ENCODE measurements at regions not wholly inside any gene's neighbourhood (a gene's known extent, or its start where the extent isn't known, plus 50 kb on each side); places are given as distances from the start of the nearest gene placed in this dataset.

GRCh38 chr15:87416591-87417257, 839.8 kb downstream of the NTRK3 start:
- H3K4me1 Mint-ChIP-seq (ENCODE audit: low read depth, unreplicated experiment) = no peaks in the 10 kb centered on the region
- intact Hi-C loops (cut with micrococcal nuclease; ENCODE audit: unreplicated experiment) = no loop called here
- no peaks in the 10 kb centered on the region for H3K27me3 Mint-ChIP-seq (ENCODE audit: unreplicated experiment)
- no peak for DNase-seq
- H3K36me3 Mint-ChIP-seq (ENCODE audit: insufficient read depth, unreplicated experiment) = no peaks in the 10 kb centered on the region
- CTCF ChIA-PET = no interaction called here
- BruUV-seq (replicated peaks) = no TSS peak
- no peak for TF ChIP-seq CTCF (IDR thresholded peaks at IDR 0.05; ENCODE audit: unreplicated experiment)
- H3K27ac Mint-ChIP-seq (ENCODE audit: unreplicated experiment) = no peak overlapping the region
- peaks cover 7% of the 10 kb centered on the region for H3K9me3 Mint-ChIP-seq (ENCODE audit: low read depth, unreplicated experiment)
- H3K4me3 Mint-ChIP-seq (ENCODE audit: low read depth, unreplicated experiment) = no peak overlapping the region

GRCh38 chr15:87408902-87409301, 847.6 kb downstream of the NTRK3 start:
- TF ChIP-seq CTCF (IDR thresholded peaks at IDR 0.05; ENCODE audit: unreplicated experiment) = no peak
- Mint-ChIP-seq H3K9me3 (ENCODE audit: low read depth, unreplicated experiment) (peaks cover 7% of the 10 kb centered on the region), H3K36me3 (ENCODE audit: insufficient read depth, unreplicated experiment) (no peaks in the 10 kb centered on the region), H3K27me3 (ENCODE audit: unreplicated experiment) (no peaks in the 10 kb centered on the region), H3K4me3 (ENCODE audit: low read depth, unreplicated experiment) (no peak overlapping the region), H3K4me1 (ENCODE audit: low read depth, unreplicated experiment) (no peaks in the 10 kb centered on the region), H3K27ac (ENCODE audit: unreplicated experiment) (no peak overlapping the region)
- intact Hi-C loops (cut with micrococcal nuclease; ENCODE audit: unreplicated experiment) = no loop called here
- no TSS peak for BruUV-seq (replicated peaks)
- CTCF ChIA-PET = no interaction called here
- no peak for DNase-seq

GRCh38 chr15:87403973-87404372, 852.6 kb downstream of the NTRK3 start:
- no peak for DNase-seq
- no peak overlapping the region for H3K27ac Mint-ChIP-seq (ENCODE audit: unreplicated experiment)
- no peaks in the 10 kb centered on the region for H3K4me1 Mint-ChIP-seq (ENCODE audit: low read depth, unreplicated experiment)
- H3K9me3 Mint-ChIP-seq (ENCODE audit: low read depth, unreplicated experiment) = peaks cover 17% of the 10 kb centered on the region
- H3K4me3 Mint-ChIP-seq (ENCODE audit: low read depth, unreplicated experiment) = no peak overlapping the region
- CTCF ChIA-PET = no interaction called here
- BruUV-seq (replicated peaks) = no TSS peak
- no peak for TF ChIP-seq CTCF (IDR thresholded peaks at IDR 0.05; ENCODE audit: unreplicated experiment)
- no peaks in the 10 kb centered on the region for H3K36me3 Mint-ChIP-seq (ENCODE audit: insufficient read depth, unreplicated experiment)
- intact Hi-C loops (cut with micrococcal nuclease; ENCODE audit: unreplicated experiment) = no loop called here
- H3K27me3 Mint-ChIP-seq (ENCODE audit: unreplicated experiment) = no peaks in the 10 kb centered on the region

GRCh38 chr15:87401973-87402372, 854.6 kb downstream of the NTRK3 start:
- Mint-ChIP-seq H3K36me3 (ENCODE audit: insufficient read depth, unreplicated experiment) (no peaks in the 10 kb centered on the region), H3K9me3 (ENCODE audit: low read depth, unreplicated experiment) (peaks cover 17% of the 10 kb centered on the region), H3K27me3 (ENCODE audit: unreplicated experiment) (no peaks in the 10 kb centered on the region), H3K4me1 (ENCODE audit: low read depth, unreplicated experiment) (no peaks in the 10 kb centered on the region), H3K27ac (ENCODE audit: unreplicated experiment) (no peak overlapping the region), H3K4me3 (ENCODE audit: low read depth, unreplicated experiment) (no peak overlapping the region)
- CTCF ChIA-PET = no interaction called here
- TF ChIP-seq CTCF (IDR thresholded peaks at IDR 0.05; ENCODE audit: unreplicated experiment) = no peak
- no peak for DNase-seq
- BruUV-seq (replicated peaks) = no TSS peak
- intact Hi-C loops (cut with micrococcal nuclease; ENCODE audit: unreplicated experiment) = no loop called here
